ENCODE measurements at regions not wholly inside any gene's neighbourhood (a gene's known extent, or its start where the extent isn't known, plus 50 kb on each side); places are given as distances from the start of the nearest gene placed in this dataset.
"Not testable (repeated sequence)": the region's sequence is repeated elsewhere in the genome, so short reads cannot be mapped to it uniquely, and the experiment has no call there.

DNA sequence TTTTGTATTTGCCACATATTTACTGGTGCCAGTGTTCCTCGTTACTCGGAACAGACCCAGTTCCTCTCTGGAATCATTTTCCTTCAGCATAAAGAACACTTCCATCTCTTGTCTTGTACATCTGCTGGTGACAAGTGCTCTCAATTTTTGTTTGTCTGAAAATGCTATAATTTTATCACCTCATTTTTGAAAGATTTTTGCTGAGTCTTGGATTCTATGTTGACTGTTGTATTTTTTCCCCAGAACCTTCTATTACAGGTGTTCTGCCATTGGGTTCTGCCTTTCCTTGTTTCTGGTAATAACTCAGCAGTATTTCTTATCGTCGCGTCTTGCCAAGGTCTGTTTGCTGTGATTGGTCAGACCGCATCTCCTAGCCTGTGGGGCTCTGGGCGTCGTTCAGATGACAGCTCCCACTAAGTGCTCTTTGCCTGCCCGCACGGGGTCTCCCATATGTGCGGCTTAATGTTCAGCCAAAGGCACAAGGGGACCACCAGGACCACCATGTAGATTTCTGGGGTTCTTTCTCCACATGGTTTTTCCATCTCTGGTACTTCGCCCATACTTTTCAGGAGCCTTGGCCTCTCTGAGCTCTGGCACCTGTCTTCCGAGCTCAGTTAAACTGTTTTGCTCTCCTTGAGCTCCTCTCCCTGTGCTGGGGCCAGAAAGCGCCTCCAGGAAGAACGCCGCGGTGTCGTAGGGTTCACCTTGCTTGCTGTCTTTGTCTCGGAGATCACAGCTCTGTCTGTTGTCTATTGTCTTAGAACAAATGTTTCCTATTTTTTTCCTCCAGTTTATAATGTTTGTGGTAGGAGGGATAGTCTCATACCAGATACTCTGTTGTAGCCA, 80.0 kb downstream of the METRNL start:
- no peak for DNase-seq

DNA sequence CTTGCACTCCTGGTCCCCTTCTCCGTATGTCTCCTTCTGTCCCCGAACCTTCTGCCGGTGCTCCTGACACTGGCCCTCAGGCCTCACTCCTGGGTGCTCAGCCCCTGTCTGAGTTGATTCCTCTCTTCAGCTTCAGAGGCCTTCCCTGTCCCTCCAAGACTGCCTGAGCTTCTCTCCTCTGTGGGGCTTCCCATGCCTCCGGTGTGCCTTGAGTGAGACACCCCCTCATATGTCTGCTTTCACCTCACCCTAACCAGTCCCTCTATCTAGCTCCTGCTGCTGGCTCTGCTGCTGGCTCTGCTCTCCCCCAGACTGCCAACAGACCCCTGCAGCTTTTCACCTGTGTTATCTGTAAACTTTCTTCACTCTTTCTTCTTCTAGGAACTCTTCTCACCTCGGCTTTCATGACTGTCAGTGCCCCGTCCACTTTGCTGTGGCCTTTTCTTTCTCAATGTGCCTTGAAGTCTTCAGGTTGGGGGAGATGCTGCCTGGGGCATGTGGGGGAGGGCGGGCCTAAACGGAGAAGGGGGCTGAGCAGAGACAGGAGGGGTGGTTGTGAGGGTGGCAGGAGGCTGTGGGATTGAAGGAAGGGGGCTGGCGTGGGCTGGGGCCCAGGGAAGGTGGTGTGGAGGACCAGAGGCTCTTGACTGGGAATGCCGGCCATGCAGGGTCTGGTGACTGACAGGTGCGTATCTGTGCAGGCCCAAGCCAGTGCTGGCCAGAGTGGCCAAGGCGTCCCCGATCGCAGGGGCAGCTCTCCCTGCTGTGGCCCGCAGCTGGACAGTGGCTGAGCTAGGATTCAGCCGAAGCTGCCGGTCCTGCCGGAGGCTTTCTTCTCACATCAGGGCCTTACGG, 81.3 kb downstream of the METRNL start:
- DNase-seq: no peak

DNA sequence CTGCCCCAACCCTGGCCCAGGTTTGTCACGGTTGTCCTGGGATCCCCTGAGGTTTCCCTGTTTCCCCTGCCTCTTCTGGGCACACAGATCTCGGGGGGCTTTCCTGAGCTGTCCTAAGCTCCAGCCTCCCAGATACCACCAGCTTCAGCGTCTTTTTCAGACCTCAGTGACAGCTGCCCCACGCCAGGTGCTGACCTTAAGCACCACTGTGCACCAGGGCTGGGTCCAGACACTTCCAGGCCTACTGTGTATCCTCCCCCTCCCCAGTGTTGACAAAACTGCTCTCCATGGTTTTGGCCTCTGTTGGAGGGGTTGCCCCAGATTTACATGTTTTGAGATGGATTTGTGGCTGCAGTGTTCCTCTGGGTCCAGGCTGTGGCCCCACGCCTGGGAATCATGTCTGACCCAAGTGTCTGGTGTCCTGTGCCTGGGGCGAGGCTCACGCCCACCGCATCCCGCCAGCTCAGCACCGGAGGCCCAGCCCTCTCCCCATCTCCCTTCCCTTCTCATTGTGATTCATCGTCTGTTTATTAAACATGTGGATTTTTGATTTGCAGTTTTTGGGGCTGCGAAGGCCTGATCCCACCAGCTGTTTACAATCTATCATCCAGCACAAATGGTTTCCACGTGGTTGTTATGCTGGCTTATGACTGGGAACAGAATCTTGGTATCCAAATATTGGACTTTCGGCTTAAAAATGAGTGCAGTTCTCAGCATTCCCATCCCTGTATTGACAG, 82.1 kb downstream of the METRNL start:
- no peak for DNase-seq

DNA sequence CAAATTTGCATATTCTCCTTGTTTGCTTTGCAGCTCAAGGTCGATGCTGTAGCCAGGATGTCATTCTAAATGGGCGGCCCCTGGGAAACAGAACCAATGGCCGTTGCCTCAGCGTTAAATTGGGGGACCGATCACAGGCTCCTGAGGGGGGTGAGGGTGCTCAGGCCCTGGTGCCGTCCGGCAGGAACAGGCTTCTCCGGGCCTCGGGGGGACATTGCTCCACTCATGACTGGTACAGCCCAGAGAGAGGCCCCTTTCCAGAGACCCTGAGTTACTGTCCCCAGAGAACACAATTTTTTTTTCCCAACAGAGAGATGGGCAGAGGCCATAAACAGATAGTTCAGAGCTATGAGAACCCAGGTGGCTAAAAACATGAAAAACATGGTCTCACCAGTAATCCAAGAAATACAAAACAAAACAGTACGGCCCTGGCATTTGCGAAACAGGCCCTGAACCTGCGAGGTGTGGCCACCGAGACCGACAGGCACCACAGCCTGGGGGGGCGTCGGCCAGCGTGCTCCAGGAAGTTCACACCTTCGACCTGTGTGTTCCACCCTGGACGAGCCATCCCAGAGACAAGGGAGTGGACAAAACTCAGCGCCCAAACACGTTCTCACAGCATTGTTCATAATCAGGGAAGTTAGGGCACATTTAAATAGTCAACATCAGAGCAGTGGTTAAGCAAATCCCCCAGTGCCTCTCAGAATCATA, 82.8 kb downstream of the METRNL start:
- DNase-seq: no peak

DNA sequence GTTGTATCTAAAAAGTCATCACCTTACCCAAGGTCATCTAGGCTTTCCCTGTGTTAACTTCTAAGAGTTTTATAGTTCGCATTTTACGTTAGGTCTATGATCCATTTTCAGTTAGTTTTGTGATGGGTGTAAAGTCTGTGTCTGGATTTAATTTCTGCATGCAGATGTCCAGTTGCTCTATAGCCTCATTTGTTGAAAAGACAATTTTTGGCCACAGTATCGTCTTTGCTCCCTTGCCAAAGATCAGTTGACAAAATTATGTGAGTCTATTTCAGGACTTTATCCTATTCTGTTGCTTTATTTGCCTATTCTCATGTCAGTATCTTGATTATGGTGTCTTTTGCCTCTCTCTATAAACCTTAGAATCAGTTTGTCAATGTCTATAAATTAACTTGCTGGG, 85.1 kb downstream of the METRNL start:
- no peak for DNase-seq

DNA sequence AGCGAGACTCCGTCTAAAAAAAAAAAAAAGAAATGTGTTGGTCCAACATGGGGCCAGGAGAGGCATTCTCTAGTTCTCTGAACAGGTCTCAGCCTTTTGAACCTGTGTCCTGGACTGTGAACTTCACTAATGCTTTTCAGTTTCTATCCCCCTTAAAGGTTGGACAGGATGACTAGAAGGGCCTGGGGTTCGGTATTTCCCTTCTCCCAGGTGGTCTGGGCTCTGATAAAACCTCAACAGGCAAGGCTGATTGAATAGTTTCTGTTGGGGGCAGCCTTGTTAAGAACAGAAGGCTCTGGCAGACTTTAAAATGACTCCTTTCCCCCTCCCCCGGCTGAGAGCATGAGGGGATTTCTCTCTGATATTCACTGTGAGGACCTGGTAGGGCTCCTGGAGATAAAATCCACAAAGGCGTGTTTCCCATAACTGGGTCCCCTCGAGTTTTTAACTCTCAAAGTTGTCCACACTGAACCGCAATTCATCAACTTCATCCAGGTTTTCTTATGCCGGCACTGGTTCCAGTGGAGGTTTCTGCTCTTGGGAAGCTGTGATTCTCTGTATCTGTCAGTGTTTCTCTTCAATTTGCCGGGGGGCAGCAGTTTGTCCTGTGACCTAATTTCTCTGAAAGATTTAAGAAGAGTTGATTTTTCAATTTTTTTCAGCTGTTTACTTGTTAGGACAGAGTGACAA, 91.3 kb downstream of the METRNL start:
- no peak for DNase-seq

DNA sequence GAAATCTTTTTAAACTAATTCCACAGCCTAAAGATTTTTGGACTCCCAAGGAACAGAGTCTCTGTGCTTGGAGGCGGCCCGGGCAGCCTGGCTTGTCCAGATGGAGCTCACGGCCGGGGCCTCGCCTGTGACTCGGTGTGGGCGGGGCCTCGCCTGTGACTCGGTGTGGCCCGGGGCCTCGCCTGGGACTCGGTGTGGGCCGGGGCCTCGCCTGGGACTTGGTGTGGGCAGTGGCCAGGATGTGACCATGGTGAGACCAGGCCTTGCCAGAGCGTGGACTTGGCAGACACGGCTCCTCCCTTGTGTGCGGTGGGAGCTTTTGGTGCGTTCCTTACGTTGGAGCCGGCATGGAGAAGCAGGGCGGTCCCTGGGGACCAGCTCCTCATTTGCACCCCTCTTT, 92.3 kb downstream of the METRNL start:
- no peak for DNase-seq

DNA sequence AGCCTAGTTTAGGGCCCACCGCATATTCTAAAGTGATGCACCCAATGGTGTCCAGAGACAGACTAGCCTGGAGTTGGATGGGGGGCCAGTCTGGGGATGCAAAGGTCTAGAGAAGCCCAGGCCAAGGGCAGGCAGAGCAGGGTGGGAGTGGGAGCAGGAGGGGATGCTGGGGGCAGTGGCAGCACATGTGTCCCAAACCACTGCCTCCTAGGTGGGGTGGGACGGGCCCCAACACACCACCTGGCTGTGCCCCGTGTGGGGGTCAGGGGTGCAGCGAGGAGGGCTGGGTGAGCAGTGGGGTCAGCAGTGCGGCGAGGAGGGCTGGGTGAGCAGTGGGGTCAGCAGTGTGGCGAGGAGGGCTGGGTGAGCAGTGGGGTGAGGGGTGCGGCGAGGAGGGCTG, 92.7 kb downstream of the METRNL start:
- not testable (repeated sequence) for DNase-seq

DNA sequence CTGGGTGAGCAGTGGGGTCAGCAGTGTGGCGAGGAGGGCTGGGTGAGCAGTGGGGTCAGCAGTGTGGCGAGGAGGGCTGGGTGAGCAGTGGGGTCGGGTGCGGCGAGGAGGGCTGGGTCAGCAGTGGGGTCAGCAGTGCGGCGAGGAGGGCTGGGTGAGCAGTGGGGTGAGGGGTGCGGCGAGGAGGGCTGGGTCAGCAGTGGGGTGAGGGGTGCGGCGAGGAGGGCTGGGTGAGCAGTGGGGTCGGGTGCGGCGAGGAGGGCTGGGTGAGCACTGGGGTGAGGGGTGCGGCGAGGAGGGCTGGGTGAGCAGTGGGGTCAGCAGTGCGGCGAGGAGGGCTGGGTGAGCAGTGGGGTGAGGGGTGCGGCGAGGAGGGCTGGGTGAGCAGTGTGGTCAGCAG, 93.2 kb downstream of the METRNL start:
- not testable (repeated sequence) for DNase-seq

DNA sequence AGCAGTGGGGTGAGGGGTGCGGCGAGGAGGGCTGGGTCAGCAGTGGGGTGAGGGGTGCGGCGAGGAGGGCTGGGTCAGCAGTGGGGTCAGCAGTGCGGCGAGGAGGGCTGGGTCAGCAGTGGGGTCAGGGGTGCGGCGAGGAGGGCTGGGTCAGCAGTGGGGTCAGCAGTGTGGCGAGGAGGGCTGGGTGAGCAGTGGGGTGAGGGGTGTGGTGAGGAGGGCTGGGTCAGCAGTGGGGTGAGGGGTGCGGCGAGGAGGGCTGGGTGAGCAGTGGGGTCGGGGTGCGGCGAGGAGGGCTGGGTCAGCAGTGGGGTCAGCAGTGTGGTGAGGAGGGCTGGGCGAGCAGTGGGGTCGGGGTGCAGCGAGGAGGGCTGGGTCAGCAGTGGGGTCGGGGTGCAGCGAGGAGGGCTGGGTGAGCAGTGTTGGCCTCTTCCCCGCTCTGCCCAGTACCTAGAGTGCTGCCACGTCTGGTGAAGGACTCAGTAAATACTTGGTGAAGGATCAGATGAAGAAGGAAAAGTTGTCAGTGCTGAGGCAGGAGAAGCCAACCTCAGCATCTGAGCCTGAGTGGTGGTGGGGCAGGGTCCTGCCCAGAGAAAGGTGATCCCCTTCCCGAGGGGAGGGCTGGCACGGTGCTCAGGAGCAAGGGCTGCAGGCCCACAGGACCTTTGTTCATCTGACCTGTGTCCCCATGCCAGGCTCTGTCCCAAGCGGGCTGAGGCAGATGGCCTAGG, 93.9 kb downstream of the METRNL start:
- not testable (repeated sequence) for DNase-seq

DNA sequence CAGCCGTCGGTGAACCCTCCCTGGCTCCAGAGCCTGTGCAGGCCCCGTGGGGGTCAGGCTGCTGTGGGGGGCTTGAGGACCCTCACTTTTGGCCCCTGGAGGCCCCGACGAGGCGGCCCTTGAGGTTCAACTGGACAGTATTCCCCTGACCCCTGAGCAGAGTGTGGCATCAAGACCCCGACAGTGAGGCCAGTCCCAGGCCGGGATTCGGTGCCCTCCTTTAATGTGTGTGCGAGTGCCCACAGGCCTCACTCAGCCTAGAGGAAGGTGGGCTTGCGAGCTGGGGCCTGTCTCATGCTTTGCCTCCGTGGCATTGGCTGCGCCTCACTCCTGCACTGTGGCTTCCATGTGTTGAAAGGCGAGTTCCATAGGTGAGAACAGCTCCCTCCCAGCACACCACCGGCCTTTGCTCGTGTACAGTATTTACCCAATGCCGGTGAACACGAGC, 94.5 kb downstream of the METRNL start:
- no peak for DNase-seq

DNA sequence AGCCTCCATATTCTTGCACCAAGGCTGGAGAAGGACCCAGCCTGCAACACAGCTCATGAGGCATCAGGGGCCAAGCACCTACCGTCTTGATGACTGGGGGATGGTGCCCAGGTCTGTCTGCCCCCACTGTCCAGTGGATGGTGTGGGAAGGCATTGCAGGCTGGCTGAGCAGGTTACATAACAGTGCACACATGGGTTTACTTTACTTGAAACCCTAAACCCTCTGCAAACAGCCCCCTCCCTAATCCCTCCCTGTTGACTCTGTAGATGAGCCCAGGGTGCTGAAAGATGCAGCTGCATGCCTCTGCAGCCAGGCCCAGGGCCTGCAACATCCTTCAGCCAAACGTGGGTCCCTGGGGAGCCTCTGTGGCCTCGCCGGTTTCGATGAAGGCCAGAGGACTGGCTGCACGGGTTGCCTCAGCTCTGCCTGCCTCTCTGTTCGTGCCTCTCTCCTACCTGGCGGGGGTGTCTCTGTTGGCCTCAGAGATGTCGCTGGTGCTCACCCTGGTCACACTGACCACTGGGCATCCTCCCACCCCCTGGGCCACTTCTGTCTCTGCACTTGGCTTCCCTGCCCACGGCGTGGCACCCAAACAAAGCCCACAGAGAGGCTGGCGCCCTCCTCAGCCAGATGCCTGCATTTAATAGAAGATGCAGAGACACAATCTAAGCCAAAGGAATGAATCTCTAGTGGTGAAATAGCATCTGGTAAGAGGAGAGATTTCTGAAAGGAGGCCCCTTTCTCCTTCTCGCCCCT, 95.1 kb downstream of the METRNL start:
- DNase-seq: no peak

DNA sequence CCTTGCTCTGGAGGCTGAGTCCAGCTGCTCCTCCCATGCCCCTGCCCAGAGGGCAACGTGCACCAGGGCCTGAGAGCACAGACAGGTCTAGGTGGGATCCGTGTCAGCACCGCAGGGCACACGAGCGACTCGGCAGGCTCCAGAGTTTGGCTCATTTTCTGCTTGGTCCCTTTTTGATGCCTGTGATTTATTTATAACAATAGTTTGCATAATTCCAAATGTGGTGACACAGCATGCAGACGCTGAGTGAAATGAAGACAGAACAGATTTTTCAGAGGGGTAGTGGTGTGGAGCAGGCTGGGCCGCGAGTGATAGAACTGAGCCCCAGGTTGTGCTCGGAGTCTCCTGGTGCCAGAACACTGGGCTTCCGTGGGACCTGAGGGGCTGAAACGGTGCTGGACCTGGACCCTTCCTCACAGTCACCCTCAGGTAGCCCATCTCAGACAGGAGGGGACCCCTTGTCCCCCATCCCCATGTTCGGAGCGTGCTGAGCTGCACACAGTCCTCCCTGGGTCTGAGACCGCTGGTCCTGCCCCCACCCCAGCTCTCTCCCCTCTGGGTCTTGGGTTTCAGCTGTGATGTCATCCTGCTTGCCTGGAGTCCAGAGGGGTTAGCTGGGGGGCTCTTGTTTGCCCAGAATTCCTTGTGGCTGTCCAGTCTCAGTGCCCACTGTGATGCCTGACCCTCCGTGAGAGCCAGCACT, 95.9 kb downstream of the METRNL start:
- no peak for DNase-seq

DNA sequence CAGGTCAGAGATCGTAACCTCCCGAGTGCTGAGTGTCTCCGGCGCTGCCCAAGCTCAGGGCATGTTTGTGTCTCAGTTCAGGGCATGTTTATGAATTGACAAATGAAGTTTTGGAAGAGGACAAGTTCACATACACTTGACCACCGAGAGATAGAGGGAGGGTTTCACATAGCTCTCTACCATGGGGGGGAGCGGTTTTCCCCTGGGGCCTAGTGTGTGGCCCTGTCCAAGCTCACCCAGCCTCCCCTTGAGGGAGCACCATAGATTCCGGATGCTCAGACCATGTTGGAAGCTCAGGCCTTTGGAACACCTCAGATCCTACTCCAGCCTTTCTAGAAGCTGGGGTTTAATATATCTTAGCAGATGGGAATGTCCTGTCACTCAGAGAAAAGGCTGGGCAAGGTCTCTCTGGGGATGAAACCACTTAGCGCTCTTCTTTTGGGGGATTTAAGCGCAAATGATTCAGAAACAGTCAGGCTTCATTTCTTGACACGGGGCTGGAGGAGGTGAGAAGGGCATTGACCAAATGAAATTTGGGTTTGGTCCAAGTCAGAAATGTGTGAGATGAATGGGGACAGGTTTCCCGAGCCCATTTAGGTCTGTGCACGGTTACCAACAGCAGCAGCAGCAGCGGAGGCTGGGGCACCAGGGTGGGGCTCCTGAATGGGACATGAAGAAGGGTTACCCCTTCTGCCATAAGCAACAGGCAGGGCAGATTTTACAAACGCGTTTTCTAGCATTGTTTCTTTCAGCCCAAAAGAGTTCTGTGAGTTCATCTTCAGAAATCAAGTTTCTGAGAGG, 96.6 kb downstream of the METRNL start:
- no peak for DNase-seq

DNA sequence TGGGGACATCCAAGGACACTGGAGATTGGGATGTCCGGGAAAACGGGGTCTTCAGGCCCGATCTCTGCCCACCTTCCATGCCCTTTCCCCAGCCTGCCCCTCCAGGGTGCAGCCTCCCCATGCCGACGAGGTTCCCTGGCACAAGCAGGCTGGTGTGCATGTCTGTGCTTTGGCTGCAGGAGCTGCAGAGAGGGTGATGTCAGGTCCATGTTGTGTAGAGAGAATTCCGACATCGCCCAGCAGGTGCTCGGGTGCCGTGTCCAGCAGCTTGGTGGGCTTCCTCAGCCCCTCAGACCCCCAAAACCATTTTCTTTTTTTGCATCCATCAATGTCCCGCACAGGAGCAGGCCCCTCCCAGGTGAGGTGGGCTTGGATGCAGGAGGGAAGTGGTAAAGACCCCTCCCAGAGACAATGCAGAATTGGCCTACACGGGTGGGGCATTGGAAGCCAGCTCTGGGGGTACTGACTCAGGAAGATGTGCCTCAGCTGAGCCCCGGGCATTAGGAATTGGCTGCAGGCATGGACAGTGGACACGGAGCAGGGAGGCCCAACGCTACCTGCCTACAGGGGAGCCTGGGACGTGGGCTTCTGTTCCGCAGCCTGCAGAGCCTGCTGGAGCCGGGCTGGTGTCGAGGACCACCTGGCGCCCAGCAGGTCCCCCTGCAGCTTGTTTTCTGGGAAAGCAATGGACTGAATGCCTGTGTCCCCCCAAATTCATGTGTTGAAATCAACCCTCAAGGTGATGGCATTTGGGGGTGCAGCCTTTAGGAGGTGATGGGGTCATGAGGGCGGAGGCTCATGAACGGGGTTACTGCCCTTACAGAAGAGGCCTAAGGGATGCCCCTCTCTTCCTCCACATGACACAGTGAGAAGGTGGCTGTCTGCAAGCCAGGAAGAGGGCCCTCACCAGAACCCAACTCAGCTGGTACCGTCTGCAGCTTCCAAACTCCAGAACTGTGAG, 97.5 kb downstream of the METRNL start:
- no peak for DNase-seq

DNA sequence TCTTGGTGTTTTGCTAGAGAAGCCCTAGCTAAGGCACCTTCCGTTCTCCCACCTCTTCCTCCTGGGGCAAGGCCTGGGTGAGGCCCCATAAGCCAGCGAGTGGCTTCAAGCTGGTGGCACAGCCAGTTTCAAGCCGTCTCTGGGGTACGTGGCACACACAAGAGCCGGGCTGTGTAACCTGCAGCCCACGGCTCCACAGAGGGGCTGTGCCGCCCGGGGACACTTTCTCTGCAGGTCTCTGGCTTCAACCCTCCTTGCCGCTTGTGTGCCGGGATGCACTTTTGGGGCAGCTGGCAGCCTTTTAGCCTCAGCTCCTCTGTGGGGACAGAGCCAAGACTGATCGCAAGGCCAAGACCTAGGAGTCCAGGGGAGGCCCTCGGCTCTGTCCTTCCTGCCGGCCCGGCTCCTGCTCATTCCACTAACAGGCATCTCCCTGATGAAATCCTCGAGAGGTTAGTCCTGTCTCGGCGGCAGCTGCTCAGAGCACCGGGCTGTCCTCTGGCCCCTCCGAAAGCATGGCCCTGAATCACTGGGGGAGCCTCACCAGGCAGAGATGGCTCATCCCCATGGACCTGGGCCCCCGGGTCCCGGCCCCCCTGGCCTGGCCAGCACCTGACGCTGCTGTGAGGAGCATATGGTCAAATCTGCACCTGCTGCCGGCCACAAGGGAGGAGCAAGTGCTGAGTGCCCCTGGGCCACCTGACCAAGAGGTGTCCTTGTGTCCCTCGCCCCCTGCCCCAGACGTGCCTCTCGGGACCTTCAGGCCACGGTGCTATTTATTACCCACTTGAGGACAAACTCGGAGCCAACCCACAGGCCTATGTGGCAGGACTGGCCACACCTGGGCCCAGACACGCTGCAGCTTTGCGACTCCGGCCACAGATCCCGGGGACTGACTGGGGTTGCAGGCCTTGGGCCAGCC, 98.5 kb downstream of the METRNL start:
- DNase-seq: no peak

All from NCI-H446 (cell line).